ENCODE measurements at regions not wholly inside any gene's neighbourhood (a gene's known extent, or its start where the extent isn't known, plus 50 kb on each side); places are given as distances from the start of the nearest gene placed in this dataset.

DNA sequence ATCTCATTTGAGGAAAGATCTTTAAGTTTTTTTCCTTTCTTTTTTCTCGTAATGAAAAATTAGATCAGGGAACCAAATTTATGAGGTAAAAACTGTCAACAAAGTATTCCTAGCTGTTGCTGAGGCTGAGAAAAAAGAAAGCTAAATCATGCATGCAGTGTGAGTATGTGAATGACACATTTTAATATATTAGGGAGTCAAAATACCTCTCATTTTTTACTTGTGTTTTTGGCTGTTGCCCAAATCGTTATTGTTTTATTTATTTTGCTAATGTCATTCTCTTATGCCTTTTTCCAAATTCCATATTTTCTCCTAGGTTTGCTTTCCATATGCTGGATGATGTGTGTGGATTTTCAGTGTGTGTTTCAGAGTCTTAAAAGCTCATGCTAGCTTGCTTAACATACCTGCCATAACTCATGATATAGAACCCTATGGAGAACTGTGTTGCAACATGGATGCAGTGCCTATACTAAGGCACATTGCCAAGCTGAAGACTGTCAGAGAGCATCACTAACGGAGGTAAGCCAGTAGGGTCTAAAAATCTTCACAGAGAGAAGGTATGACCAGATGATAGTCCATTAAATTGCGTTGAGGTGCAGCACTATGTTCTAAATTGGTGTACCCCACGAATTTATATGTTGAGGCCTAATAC, 629.5 kb upstream of the KCNMB2 start:
- TF ChIP-seq EZH2 (IDR thresholded peaks at IDR 0.05; ENCODE audit: borderline replicate concordance, low read length): no peak
- TF ChIP-seq, protein P1, sequence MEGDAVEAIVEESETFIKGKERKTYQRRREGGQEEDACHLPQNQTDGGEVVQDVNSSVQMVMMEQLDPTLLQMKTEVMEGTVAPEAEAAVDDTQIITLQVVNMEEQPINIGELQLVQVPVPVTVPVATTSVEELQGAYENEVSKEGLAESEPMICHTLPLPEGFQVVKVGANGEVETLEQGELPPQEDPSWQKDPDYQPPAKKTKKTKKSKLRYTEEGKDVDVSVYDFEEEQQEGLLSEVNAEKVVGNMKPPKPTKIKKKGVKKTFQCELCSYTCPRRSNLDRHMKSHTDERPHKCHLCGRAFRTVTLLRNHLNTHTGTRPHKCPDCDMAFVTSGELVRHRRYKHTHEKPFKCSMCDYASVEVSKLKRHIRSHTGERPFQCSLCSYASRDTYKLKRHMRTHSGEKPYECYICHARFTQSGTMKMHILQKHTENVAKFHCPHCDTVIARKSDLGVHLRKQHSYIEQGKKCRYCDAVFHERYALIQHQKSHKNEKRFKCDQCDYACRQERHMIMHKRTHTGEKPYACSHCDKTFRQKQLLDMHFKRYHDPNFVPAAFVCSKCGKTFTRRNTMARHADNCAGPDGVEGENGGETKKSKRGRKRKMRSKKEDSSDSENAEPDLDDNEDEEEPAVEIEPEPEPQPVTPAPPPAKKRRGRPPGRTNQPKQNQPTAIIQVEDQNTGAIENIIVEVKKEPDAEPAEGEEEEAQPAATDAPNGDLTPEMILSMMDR (conservative IDR thresholded peaks at IDR 0.05 in 1 of 2, IDR thresholded peaks at IDR 0.05 in 1 of 2; ENCODE audit: extremely low read depth in 1 of 2, insufficient read depth in 1 of 2, low read depth in 1 of 2, low read length in 2 of 2): no peak

All from mammary epithelial cell (primary cell).